ENCODE measurements at regions not wholly inside any gene's neighbourhood (a gene's known extent, or its start where the extent isn't known, plus 50 kb on each side); places are given as distances from the start of the nearest gene placed in this dataset.
A peak's percentile ranks its signal among the peaks of the same experiment; 100 is the strongest.

DNA sequence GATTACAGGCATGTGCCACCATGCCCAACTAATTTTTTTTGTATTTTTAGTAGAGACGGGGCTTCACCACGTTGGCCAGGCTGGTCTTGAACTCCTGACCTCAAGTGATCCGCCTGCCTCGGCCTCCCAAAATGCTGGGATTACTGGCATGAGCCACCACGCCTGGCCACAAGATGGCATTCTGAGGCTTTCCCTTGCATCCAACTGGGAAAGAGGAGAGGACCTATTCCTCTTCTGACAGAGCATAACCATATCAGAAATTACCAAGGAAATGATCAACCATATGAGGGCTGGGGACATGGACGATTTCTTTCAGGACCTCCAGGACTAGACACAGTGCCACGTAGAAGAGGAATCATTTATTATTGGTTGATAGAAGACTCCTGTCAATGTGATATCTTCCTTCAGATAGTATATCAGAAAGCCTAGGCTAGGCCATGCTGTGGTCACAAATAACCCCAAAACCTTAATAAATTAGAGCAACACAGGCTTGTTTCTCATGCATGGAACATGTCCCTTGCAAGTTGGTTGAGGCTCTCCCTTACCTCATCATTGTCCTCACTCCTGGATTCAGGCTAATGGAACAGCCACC, 372.3 kb upstream of the IL12A start:
- no peak for TF ChIP-seq POLR2A (IDR thresholded peaks at IDR 0.05)
- TF ChIP-seq, protein P1, sequence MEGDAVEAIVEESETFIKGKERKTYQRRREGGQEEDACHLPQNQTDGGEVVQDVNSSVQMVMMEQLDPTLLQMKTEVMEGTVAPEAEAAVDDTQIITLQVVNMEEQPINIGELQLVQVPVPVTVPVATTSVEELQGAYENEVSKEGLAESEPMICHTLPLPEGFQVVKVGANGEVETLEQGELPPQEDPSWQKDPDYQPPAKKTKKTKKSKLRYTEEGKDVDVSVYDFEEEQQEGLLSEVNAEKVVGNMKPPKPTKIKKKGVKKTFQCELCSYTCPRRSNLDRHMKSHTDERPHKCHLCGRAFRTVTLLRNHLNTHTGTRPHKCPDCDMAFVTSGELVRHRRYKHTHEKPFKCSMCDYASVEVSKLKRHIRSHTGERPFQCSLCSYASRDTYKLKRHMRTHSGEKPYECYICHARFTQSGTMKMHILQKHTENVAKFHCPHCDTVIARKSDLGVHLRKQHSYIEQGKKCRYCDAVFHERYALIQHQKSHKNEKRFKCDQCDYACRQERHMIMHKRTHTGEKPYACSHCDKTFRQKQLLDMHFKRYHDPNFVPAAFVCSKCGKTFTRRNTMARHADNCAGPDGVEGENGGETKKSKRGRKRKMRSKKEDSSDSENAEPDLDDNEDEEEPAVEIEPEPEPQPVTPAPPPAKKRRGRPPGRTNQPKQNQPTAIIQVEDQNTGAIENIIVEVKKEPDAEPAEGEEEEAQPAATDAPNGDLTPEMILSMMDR (IDR thresholded peaks at IDR 0.05), result peak; percentile 23 to 69 (median 56)
